Subcutaneous abdominal adipose tissue (tissue), 5 donors: ENCODE measurements at regions not wholly inside any gene's neighbourhood (a gene's known extent, or its start where the extent isn't known, plus 50 kb on each side); places are given as distances from the start of the nearest gene placed in this dataset.

Experiments
- H3K27ac ChIP-seq: one replicate; pipeline ENCODE4 v1.7.0; 2013; ENCODE audit warnings: low read depth, mild to moderate bottlenecking, inconsistent platforms, low read length, moderate library complexity
- H3K27me3 ChIP-seq, 5 donors: one replicate each; pipeline ENCODE4 v1.7.0; 2013; ENCODE audit warnings: low read length in 5 of 5, inconsistent platforms in 1 of 5; ENCODE audit not compliant: control insufficient read depth in 5 of 5, insufficient read depth in 4 of 5
- H3K36me3 ChIP-seq, 5 donors: one replicate each; pipeline ENCODE4 v1.7.0; 2013; ENCODE audit warnings: low read length in 5 of 5; ENCODE audit not compliant: control insufficient read depth in 5 of 5, insufficient read depth in 5 of 5
- H3K4me1 ChIP-seq, 5 donors: one replicate each; pipeline ENCODE4 v1.7.0; 2013; ENCODE audit warnings: low read length in 5 of 5, mild to moderate bottlenecking in 3 of 5, moderate library complexity in 1 of 5; ENCODE audit not compliant: control insufficient read depth in 5 of 5, insufficient read depth in 5 of 5
- H3K4me3 ChIP-seq, 5 donors: one replicate each; pipeline ENCODE4 v1.7.0; 2013; ENCODE audit warnings: low read length in 5 of 5, low read depth in 1 of 5
- H3K9ac ChIP-seq, 5 donors: one replicate each; pipeline ENCODE4 v1.7.0; 2013; ENCODE audit warnings: low read length in 5 of 5, mild to moderate bottlenecking in 4 of 5, moderate library complexity in 3 of 5
- H3K9me3 ChIP-seq, 5 donors: one replicate each; pipeline ENCODE4 v1.7.0; 2013; ENCODE audit warnings: low read length in 5 of 5; ENCODE audit not compliant: control insufficient read depth in 5 of 5
- donor health status: healthy.
- donor health status: healthy.
- donor health status: healthy.
- donor health status: healthy.
- donor health status: healthy.

GRCh38 chrX:123083924-123084323 lies 100.2 kb upstream of the GRIA3 start:
- H3K4me1 ChIP-seq = peaks cover 0 to 24% (median 4%) of the 10 kb centered on the region in 5 donors
- no peaks in the 10 kb centered on the region for H3K27me3 ChIP-seq
- H3K27ac ChIP-seq = peak overlapping the region; percentile 68
- H3K9ac ChIP-seq = no peak overlapping the region
- H3K4me3 ChIP-seq = no peak overlapping the region
- no peaks in the 10 kb centered on the region for H3K36me3 ChIP-seq
- peaks cover 0 to 3% (median 0%) of the 10 kb centered on the region in 5 donors for H3K9me3 ChIP-seq

- H3K27ac ChIP-seq = peak overlapping the region; percentile 68
Observed at GRCh38 chrX:123084797-123085196, 99.3 kb upstream of the GRIA3 start.

GRCh38 chrX:123085311-123085940 lies 98.7 kb upstream of the GRIA3 start:
- Histone ChIP-seq H3K4me1 (peaks cover 0 to 24% (median 4%) of the 10 kb centered on the region in 5 donors), H3K36me3 (no peaks in the 10 kb centered on the region), H3K27me3 (no peaks in the 10 kb centered on the region), H3K9me3 (peaks cover 0 to 3% (median 0%) of the 10 kb centered on the region in 5 donors), H3K4me3 (no peak overlapping the region), H3K9ac (no peak overlapping the region), H3K27ac (peak overlapping the region; percentile 68)

More at GRCh38 chrX:123084797-123085196, 99.3 kb upstream of the GRIA3 start:
- no peaks in the 10 kb centered on the region for H3K36me3 ChIP-seq
- no peak overlapping the region for H3K4me3 ChIP-seq
- H3K9ac ChIP-seq = no peak overlapping the region
- H3K27me3 ChIP-seq = no peaks in the 10 kb centered on the region
- H3K9me3 ChIP-seq = peaks cover 0 to 3% (median 0%) of the 10 kb centered on the region in 5 donors
- peaks cover 0 to 24% (median 4%) of the 10 kb centered on the region in 5 donors for H3K4me1 ChIP-seq

GRCh38 chrX:123086768-123087167 lies 97.3 kb upstream of the GRIA3 start:
- H3K27me3 ChIP-seq = no peaks in the 10 kb centered on the region
- H3K9me3 ChIP-seq = peaks cover 0 to 3% (median 0%) of the 10 kb centered on the region in 5 donors
- H3K36me3 ChIP-seq = no peaks in the 10 kb centered on the region
- H3K27ac ChIP-seq = peak overlapping the region; percentile 68
- no peak overlapping the region for H3K4me3 ChIP-seq
- H3K9ac ChIP-seq = no peak overlapping the region
- H3K4me1 ChIP-seq = peaks cover 0 to 24% (median 4%) of the 10 kb centered on the region in 5 donors

GRCh38 chrX:123087326-123087725 lies 96.8 kb upstream of the GRIA3 start:
- Histone ChIP-seq H3K4me3 (no peak overlapping the region), H3K27me3 (no peaks in the 10 kb centered on the region), H3K9me3 (peaks cover 0 to 3% (median 0%) of the 10 kb centered on the region in 5 donors), H3K27ac (no peak overlapping the region), H3K4me1 (peaks cover 0 to 24% (median 4%) of the 10 kb centered on the region in 5 donors), H3K9ac (no peak overlapping the region), H3K36me3 (no peaks in the 10 kb centered on the region)

- Histone ChIP-seq H3K9ac (no peak overlapping the region), H3K4me1 (peaks cover 0 to 21% (median 4%) of the 10 kb centered on the region in 5 donors), H3K27ac (peak overlapping the region; percentile 58), H3K27me3 (no peaks in the 10 kb centered on the region), H3K36me3 (no peaks in the 10 kb centered on the region), H3K4me3 (no peak overlapping the region), H3K9me3 (peaks cover 0 to 3% (median 0%) of the 10 kb centered on the region in 5 donors)
Observed at GRCh38 chrX:123088331-123088730, 95.7 kb upstream of the GRIA3 start.

- Histone ChIP-seq H3K27me3 (no peaks in the 10 kb centered on the region), H3K4me1 (peaks cover 0 to 17% (median 4%) of the 10 kb centered on the region in 5 donors), H3K27ac (no peak overlapping the region), H3K9ac (no peak overlapping the region), H3K9me3 (peaks cover 0 to 3% (median 0%) of the 10 kb centered on the region in 5 donors), H3K36me3 (no peaks in the 10 kb centered on the region), H3K4me3 (no peak overlapping the region)
Observed at GRCh38 chrX:123088930-123089329, 95.1 kb upstream of the GRIA3 start.

GRCh38 chrX:123093792-123094191 lies 90.3 kb upstream of the GRIA3 start:
- no peak overlapping the region for H3K9ac ChIP-seq
- no peak overlapping the region for H3K27ac ChIP-seq
- no peaks in the 10 kb centered on the region for H3K36me3 ChIP-seq
- no peak overlapping the region for H3K4me3 ChIP-seq
- no peaks in the 10 kb centered on the region for H3K9me3 ChIP-seq
- no peaks in the 10 kb centered on the region for H3K4me1 ChIP-seq
- H3K27me3 ChIP-seq = no peaks in the 10 kb centered on the region

GRCh38 chrX:123108513-123109427 lies 75.3 kb upstream of the GRIA3 start:
- Histone ChIP-seq H3K36me3 (no peaks in the 10 kb centered on the region), H3K9ac (no peak overlapping the region), H3K27ac (no peak overlapping the region), H3K4me1 (no peaks in the 10 kb centered on the region), H3K27me3 (no peaks in the 10 kb centered on the region), H3K9me3 (no peaks in the 10 kb centered on the region), H3K4me3 (no peak overlapping the region)

- Histone ChIP-seq H3K9ac (no peak overlapping the region), H3K4me3 (no peak overlapping the region), H3K36me3 (no peaks in the 10 kb centered on the region), H3K27ac (no peak overlapping the region), H3K27me3 (peaks cover 0 to 2% (median 0%) of the 10 kb centered on the region in 5 donors), H3K4me1 (no peaks in the 10 kb centered on the region), H3K9me3 (peaks cover 0 to 3% (median 0%) of the 10 kb centered on the region in 5 donors)
Observed at GRCh38 chrX:123121241-123121640, 62.8 kb upstream of the GRIA3 start.
